GM19023 (cell line): ENCODE measurements at regions not wholly inside any gene's neighbourhood (a gene's known extent, or its start where the extent isn't known, plus 50 kb on each side); places are given as distances from the start of the nearest gene placed in this dataset.
"Not testable (repeated sequence)": the region's sequence is repeated elsewhere in the genome, so short reads cannot be mapped to it uniquely, and the experiment has no call there.

Source experiments
- ATAC-seq: cut with Tn5 transposase; IDR thresholded peaks from one replicate; pipeline ENCODE4 v1.9.1; 2021; ENCODE audit warnings: mild to moderate bottlenecking, moderate library complexity; ENCODE audit not compliant: unreplicated experiment

- ATAC-seq, result no peak
These were observed 100.8 kb upstream of the ZSWIM2 start for GRCh38 chr2:186949726-186950256.

- ATAC-seq, result no peak
These were observed 98.5 kb upstream of the ZSWIM2 start for GRCh38 chr2:186947516-186947915.

- no peak for ATAC-seq
These were observed 98.0 kb upstream of the ZSWIM2 start for GRCh38 chr2:186946896-186947467.

- ATAC-seq, result no peak
These were observed 92.9 kb upstream of the ZSWIM2 start for GRCh38 chr2:186941853-186942252.

GRCh38 chr2:186940463-186940862, 91.5 kb upstream of the ZSWIM2 start:
- ATAC-seq, result no peak

GRCh38 chr2:186934420-186934819, 85.5 kb upstream of the ZSWIM2 start:
- no peak for ATAC-seq

- ATAC-seq, result no peak
These were observed 78.9 kb upstream of the ZSWIM2 start for GRCh38 chr2:186927867-186928191.

- ATAC-seq, result no peak
These were observed 78.4 kb upstream of the ZSWIM2 start for GRCh38 chr2:186927185-186927866.

- ATAC-seq, result no peak
These were observed 76.5 kb upstream of the ZSWIM2 start for GRCh38 chr2:186925514-186925913.

- ATAC-seq, result not testable (repeated sequence)
These were observed 73.3 kb upstream of the ZSWIM2 start for GRCh38 chr2:186922316-186922715.

GRCh38 chr2:186919296-186919695, 70.3 kb upstream of the ZSWIM2 start:
- ATAC-seq, result no peak

GRCh38 chr2:186918495-186918894, 69.5 kb upstream of the ZSWIM2 start:
- ATAC-seq, result no peak

- no peak for ATAC-seq
These were observed 68.9 kb upstream of the ZSWIM2 start for GRCh38 chr2:186917866-186918265.

GRCh38 chr2:186913870-186914269, 64.9 kb upstream of the ZSWIM2 start:
- ATAC-seq, result peak; percentile 86

- no peak for ATAC-seq
These were observed 64.0 kb upstream of the ZSWIM2 start for GRCh38 chr2:186912979-186913378.

- ATAC-seq, result no peak
These were observed 62.6 kb upstream of the ZSWIM2 start for GRCh38 chr2:186911551-186912085.

GRCh38 chr2:186910996-186911395, 62.0 kb upstream of the ZSWIM2 start:
- no peak for ATAC-seq

- ATAC-seq, result no peak
These were observed 60.1 kb upstream of the ZSWIM2 start for GRCh38 chr2:186909095-186909494.

- no peak for ATAC-seq
These were observed 58.9 kb upstream of the ZSWIM2 start for GRCh38 chr2:186907897-186908296.

GRCh38 chr2:186903216-186903615, 54.2 kb upstream of the ZSWIM2 start:
- no peak for ATAC-seq
